ENCODE measurements at regions not wholly inside any gene's neighbourhood (a gene's known extent, or its start where the extent isn't known, plus 50 kb on each side); places are given as distances from the start of the nearest gene placed in this dataset.

DNA sequence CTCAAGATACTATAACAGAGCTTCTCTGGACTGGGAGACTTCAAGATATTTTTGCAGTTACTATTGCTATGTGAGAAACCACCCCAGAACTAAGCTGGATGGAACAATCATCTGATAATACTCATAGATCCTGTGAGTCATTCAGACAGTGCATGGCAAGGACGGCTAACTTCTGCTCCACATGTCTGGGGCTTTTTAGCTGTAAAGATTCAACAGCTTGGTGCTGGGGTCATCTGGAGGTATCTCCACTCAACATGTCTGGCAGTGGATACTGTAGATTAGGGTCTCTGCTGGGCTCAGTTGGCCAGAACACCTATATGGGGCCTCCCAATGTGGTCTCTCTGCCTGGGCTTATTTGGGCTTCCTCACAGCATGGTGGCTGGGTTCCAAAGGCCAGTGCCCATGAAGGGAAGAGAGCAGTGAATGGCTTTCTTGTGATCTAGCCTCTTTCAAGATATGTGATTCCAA lies 117.3 kb upstream of the SLC7A14 start (continued):
- TF ChIP-seq, protein P1, sequence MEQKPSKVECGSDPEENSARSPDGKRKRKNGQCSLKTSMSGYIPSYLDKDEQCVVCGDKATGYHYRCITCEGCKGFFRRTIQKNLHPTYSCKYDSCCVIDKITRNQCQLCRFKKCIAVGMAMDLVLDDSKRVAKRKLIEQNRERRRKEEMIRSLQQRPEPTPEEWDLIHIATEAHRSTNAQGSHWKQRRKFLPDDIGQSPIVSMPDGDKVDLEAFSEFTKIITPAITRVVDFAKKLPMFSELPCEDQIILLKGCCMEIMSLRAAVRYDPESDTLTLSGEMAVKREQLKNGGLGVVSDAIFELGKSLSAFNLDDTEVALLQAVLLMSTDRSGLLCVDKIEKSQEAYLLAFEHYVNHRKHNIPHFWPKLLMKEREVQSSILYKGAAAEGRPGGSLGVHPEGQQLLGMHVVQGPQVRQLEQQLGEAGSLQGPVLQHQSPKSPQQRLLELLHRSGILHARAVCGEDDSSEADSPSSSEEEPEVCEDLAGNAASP (IDR thresholded peaks at IDR 0.05) = no peak
- TF ChIP-seq ZNF644 (tag; IDR thresholded peaks at IDR 0.05; ENCODE audit: low read depth) = 0 out of 2 replicates have a peak, but pooled peaks have one; percentile 44
- TF ChIP-seq TBL1XR1 (IDR thresholded peaks at IDR 0.05; ENCODE audit: low read length in 2 of 2) = 0 out of 4 replicates have a peak, but pooled peaks of 1 of the 2 experiments have one; percentile 14
- peak; percentile 32; the same call in 1 of the 2 replicates for TF ChIP-seq ZSCAN32 (CRISPR knock-in tag; IDR thresholded peaks at IDR 0.05)
- peak; percentile 43; the same call in 1 of the 2 replicates for TF ChIP-seq CREM (IDR thresholded peaks at IDR 0.05; ENCODE audit: low read depth)
- TF ChIP-seq RCOR1 (IDR thresholded peaks at IDR 0.05; ENCODE audit: borderline replicate concordance in 1 of 2, low read depth in 2 of 2, low read length in 2 of 2) = peak in 1 of 2 experiments; percentile 52; a peak in 1 of 4 replicates
- no peak for TF ChIP-seq ZNF778 (CRISPR knock-in tag; IDR thresholded peaks at IDR 0.05)
- TF ChIP-seq ETV1 (tag; conservative IDR thresholded peaks at IDR 0.05; ENCODE audit: low read depth) = peak; percentile 22; the same call in 1 of the 2 replicates
- TF ChIP-seq CC2D1A (IDR thresholded peaks at IDR 0.05) = no peak; the same call in 1 of the 2 replicates
- TF ChIP-seq, protein P2, sequence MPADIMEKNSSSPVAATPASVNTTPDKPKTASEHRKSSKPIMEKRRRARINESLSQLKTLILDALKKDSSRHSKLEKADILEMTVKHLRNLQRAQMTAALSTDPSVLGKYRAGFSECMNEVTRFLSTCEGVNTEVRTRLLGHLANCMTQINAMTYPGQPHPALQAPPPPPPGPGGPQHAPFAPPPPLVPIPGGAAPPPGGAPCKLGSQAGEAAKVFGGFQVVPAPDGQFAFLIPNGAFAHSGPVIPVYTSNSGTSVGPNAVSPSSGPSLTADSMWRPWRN (IDR thresholded peaks at IDR 0.05; ENCODE audit: low read depth) = no peak
- no peak for TF ChIP-seq TARDBP (IDR thresholded peaks at IDR 0.05)
- no peak for TF ChIP-seq NFE2L1 (tag; IDR thresholded peaks at IDR 0.05; ENCODE audit: borderline replicate concordance, low read depth)
- no peak for TF ChIP-seq EGR1 (conservative IDR thresholded peaks at IDR 0.05)
- 0 out of 2 replicates have a peak, but pooled peaks have one; percentile 21 for TF ChIP-seq PYGO2 (tag; IDR thresholded peaks at IDR 0.05)
- TF ChIP-seq, protein P3, sequence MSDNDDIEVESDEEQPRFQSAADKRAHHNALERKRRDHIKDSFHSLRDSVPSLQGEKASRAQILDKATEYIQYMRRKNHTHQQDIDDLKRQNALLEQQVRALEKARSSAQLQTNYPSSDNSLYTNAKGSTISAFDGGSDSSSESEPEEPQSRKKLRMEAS (CRISPR knock-in tag; IDR thresholded peaks at IDR 0.05) = peak; percentile 34; the same call in 1 of the 2 replicates
- TF ChIP-seq TAL1 (IDR thresholded peaks at IDR 0.05) = peak; percentile 75; the same call in 1 of the 2 replicates
- TF ChIP-seq SIRT6 (IDR thresholded peaks at IDR 0.05; ENCODE audit: low read depth, low read length) = no peak
- no peak for TF ChIP-seq NR2C1 (IDR thresholded peaks at IDR 0.05)
- TF ChIP-seq NR2C1 (tag; IDR thresholded peaks at IDR 0.05) = 0 out of 2 replicates have a peak, but pooled peaks have one; percentile 18
- TF ChIP-seq FOXA3 (CRISPR knock-in tag; conservative IDR thresholded peaks at IDR 0.05 in 1 of 2, IDR thresholded peaks at IDR 0.05 in 1 of 2) = no peak
- peak; percentile 91 for TF ChIP-seq ARID1B (IDR thresholded peaks at IDR 0.05)
- TF ChIP-seq XRCC4 (IDR thresholded peaks at IDR 0.05; ENCODE audit: extremely low read depth, insufficient read depth, insufficient read length) = no peak
- TF ChIP-seq ZNF436 (CRISPR knock-in tag; IDR thresholded peaks at IDR 0.05) = no peak
- TF ChIP-seq STAT5B (CRISPR knock-in tag; IDR thresholded peaks at IDR 0.05) = no peak
- TF ChIP-seq CAMTA2 (CRISPR knock-in tag; conservative IDR thresholded peaks at IDR 0.05) = no peak
- TF ChIP-seq, protein P4, sequence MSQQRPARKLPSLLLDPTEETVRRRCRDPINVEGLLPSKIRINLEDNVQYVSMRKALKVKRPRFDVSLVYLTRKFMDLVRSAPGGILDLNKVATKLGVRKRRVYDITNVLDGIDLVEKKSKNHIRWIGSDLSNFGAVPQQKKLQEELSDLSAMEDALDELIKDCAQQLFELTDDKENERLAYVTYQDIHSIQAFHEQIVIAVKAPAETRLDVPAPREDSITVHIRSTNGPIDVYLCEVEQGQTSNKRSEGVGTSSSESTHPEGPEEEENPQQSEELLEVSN (IDR thresholded peaks at IDR 0.05; ENCODE audit: borderline replicate concordance in 1 of 2, extremely low read depth in 1 of 2, insufficient read depth in 1 of 2, insufficient read length in 1 of 2, low read depth in 1 of 2, low read length in 1 of 2, poor library complexity in 1 of 2, severe bottlenecking in 1 of 2) = no peak

Measured in K562 (cell line).